PC-9 (cell line): ENCODE measurements at regions not wholly inside any gene's neighbourhood (a gene's known extent, or its start where the extent isn't known, plus 50 kb on each side); places are given as distances from the start of the nearest gene placed in this dataset.

ENCODE experiments used
- BruUV-seq: library from RNA; stranded (reverse); fragments of 400-500 nt; replicated peaks from 2 replicates; lab custom pipeline; 2021; lab: Mats Ljungman, UMichigan
- CTCF ChIA-PET: fragments of 300-600 bp; sonication (Branson Sonifier 250); formaldehyde crosslinking; loops from one replicate; lab custom pipeline; 2022; ENCODE audit warnings: antibody characterized with exemption; lab: Charles Lee
- POLR2A ChIA-PET: fragments of 300-600 bp; sonication (Branson Sonifier 250); formaldehyde crosslinking; loops from one replicate; lab custom pipeline; 2022; ENCODE audit warnings: antibody characterized with exemption; ENCODE audit not compliant: unreplicated experiment; lab: Charles Lee
- DNase-seq, 2 experiments: peaks; one replicate each; pipeline versions ENCODE4 v3.0.0 to v3.0.0-alpha.2; 2015 to 2022; ENCODE audit warnings: mixed read lengths in 1 of 2
- H2AFZ ChIP-seq: fragments of 200-600 bp; sonication (generic); 2 replicates; pipeline ENCODE4 v1.8.1; 2017; ENCODE audit warnings: antibody characterized with exemption
- H3F3A ChIP-seq: fragments of 200-600 bp; sonication (generic); 2 replicates; pipeline ENCODE4 v1.8.1; 2017; ENCODE audit warnings: antibody characterized with exemption, mild to moderate bottlenecking, low read depth; ENCODE audit not compliant: insufficient read depth
- H3K27ac ChIP-seq: fragments of 200-600 bp; sonication (generic); 2 replicates; pipeline ENCODE4 v1.6.1; 2016; ENCODE audit warnings: mixed run types
- H3K27me3 ChIP-seq: fragments of 200-600 bp; sonication (generic); 2 replicates; pipeline ENCODE4 v1.6.1; 2016; ENCODE audit warnings: low read depth, mixed run types; ENCODE audit not compliant: insufficient read depth
- H3K36me3 ChIP-seq: fragments of 200-600 bp; sonication (generic); 2 replicates; pipeline ENCODE4 v1.6.1; 2016; ENCODE audit warnings: low read depth, mixed run types
- H3K4me1 ChIP-seq: fragments of 200-600 bp; sonication (generic); replicated peaks from 2 replicates; pipeline ENCODE4 v1.6.1; 2016; ENCODE audit warnings: mixed run types; ENCODE audit not compliant: insufficient read depth
- H3K4me2 ChIP-seq: fragments of 200-600 bp; sonication (generic); 2 replicates; pipeline ENCODE4 v1.6.1; 2017; ENCODE audit warnings: mixed run types
- H3K4me3 ChIP-seq: fragments of 200-600 bp; sonication (generic); 2 replicates; pipeline ENCODE4 v1.6.1; 2016; ENCODE audit warnings: mixed run types
- H3K79me2 ChIP-seq: fragments of 200-600 bp; sonication (generic); 2 replicates; pipeline ENCODE4 v1.6.1; 2017; ENCODE audit warnings: low read depth, mixed run types
- H3K9me2 ChIP-seq: fragments of 200-600 bp; sonication (generic); 2 replicates; pipeline ENCODE4 v1.8.1; 2017; ENCODE audit warnings: mild to moderate bottlenecking; ENCODE audit not compliant: insufficient read depth
- H3K9me3 ChIP-seq: fragments of 200-600 bp; sonication (generic); 2 replicates; pipeline ENCODE4 v1.8.1; 2016; ENCODE audit warnings: low read depth; ENCODE audit not compliant: insufficient read depth
- H4K20me1 ChIP-seq: fragments of 200-600 bp; sonication (generic); 2 replicates; pipeline ENCODE4 v1.8.1; 2017; ENCODE audit not compliant: insufficient read depth
- CTCF ChIP-seq: fragments of 200-600 bp; sonication (generic); conservative IDR thresholded peaks from 2 replicates; pipeline ENCODE4 v1.6.1; 2017; ENCODE audit warnings: mixed run types, antibody characterized with exemption, mild to moderate bottlenecking, moderate library complexity
- EZH2 ChIP-seq: fragments of 200-600 bp; sonication (generic); IDR thresholded peaks from 2 replicates; pipeline ENCODE4 v1.8.0; 2017; ENCODE audit warnings: antibody characterized with exemption, low read depth
- intact Hi-C: fragments of 100-400 bp; cut with micrococcal nuclease; formaldehyde crosslinking; loops from one replicate; pipeline ENCODE4 v1.10.0; 2022; ENCODE audit not compliant: unreplicated experiment

GRCh38 chrX:84611843-84612636, 109.8 kb upstream of the HDX start:
- TF ChIP-seq EZH2 (no peak), CTCF (no peak)
- no peaks in the 10 kb centered on the region for H4K20me1 ChIP-seq
- CTCF ChIA-PET, result no interaction called here
- no peaks in the 10 kb centered on the region for H3K4me1 ChIP-seq
- no peaks in the 10 kb centered on the region for H3K9me3 ChIP-seq
- no peak overlapping the region for H3K4me3 ChIP-seq
- H3K27me3 ChIP-seq, result no peaks in the 10 kb centered on the region
- intact Hi-C loops, result no loop called here
- POLR2A ChIA-PET, result no interaction called here
- BruUV-seq, result no TSS peak
- no peak overlapping the region for H3K4me2 ChIP-seq
- H3K79me2 ChIP-seq, result no peaks in the 10 kb centered on the region
- no peak overlapping the region for H3K27ac ChIP-seq
- DNase-seq, result no peak
- H3F3A ChIP-seq, result no peaks in the 10 kb centered on the region
- H3K9me2 ChIP-seq, result no peaks in the 10 kb centered on the region
- no peaks in the 10 kb centered on the region for H3K36me3 ChIP-seq
- no peak overlapping the region for H2AFZ ChIP-seq

- H3K27me3 ChIP-seq, result no peaks in the 10 kb centered on the region
- BruUV-seq, result no TSS peak
- no peaks in the 10 kb centered on the region for H4K20me1 ChIP-seq
- no peak overlapping the region for H3K4me2 ChIP-seq
- H3F3A ChIP-seq, result no peaks in the 10 kb centered on the region
- DNase-seq, result no peak
- H3K9me3 ChIP-seq, result no peaks in the 10 kb centered on the region
- no peak for TF ChIP-seq EZH2
- no peak for TF ChIP-seq CTCF
- intact Hi-C loops, result no loop called here
- no peaks in the 10 kb centered on the region for H3K36me3 ChIP-seq
- H3K4me3 ChIP-seq, result no peak overlapping the region
- H3K27ac ChIP-seq, result no peak overlapping the region
- ChIA-PET CTCF (no interaction called here), POLR2A (no interaction called here)
- H3K79me2 ChIP-seq, result no peaks in the 10 kb centered on the region
- no peaks in the 10 kb centered on the region for H3K4me1 ChIP-seq
- H2AFZ ChIP-seq, result no peak overlapping the region
- H3K9me2 ChIP-seq, result no peaks in the 10 kb centered on the region
These were observed 132.0 kb upstream of the HDX start for GRCh38 chrX:84634201-84634782.

DNA sequence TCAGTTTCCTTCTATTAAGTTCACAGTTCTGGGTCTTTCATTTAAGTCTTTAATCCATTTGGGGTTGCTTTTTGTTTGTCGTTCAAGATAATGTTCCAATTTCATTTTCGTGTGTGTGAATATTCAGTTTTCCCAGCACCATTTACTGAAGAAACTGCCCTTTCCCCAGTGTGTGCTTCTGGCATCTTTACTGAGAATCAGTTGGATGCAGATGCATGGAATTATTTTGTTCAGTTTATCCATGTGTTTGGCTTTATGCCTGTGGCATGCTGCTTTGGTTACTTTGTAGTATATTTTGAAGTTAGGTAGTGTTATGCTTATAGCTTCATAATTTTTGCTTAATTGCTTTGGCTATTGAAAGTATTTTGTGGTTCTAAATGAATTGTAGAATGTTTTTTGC, 163.8 kb upstream of the HDX start:
- Histone ChIP-seq H2AFZ (no peak overlapping the region), H3K79me2 (no peaks in the 10 kb centered on the region), H3K27me3 (no peaks in the 10 kb centered on the region), H3K4me1 (no peaks in the 10 kb centered on the region), H3F3A (no peaks in the 10 kb centered on the region), H4K20me1 (no peaks in the 10 kb centered on the region), H3K9me2 (no peaks in the 10 kb centered on the region), H3K9me3 (no peaks in the 10 kb centered on the region), H3K27ac (no peak overlapping the region), H3K4me3 (no peak overlapping the region), H3K4me2 (no peak overlapping the region), H3K36me3 (no peaks in the 10 kb centered on the region)
- DNase-seq, result no peak
- POLR2A ChIA-PET, result no interaction called here
- CTCF ChIA-PET, result no interaction called here
- intact Hi-C loops, result no loop called here
- TF ChIP-seq CTCF (no peak), EZH2 (no peak)
- BruUV-seq, result no TSS peak
